Hepatocyte (in vitro differentiated cells): ENCODE measurements at regions not wholly inside any gene's neighbourhood (a gene's known extent, or its start where the extent isn't known, plus 50 kb on each side); places are given as distances from the start of the nearest gene placed in this dataset.

Experiments used
- EZH2 ChIP-seq: fragments of 200-600 bp; sonication (generic); IDR thresholded peaks from 2 replicates; pipeline ENCODE4 v1.6.1; 2016; ENCODE audit warnings: antibody characterized with exemption, mild to moderate bottlenecking, borderline replicate concordance
- EZH2phosphoT487 ChIP-seq: fragments of 200-600 bp; sonication (generic); IDR thresholded peaks from one replicate; pipeline ENCODE4 v1.6.1; 2018; ENCODE audit warnings: antibody characterized with exemption, mild to moderate bottlenecking, low read depth, moderate library complexity; ENCODE audit not compliant: unreplicated experiment, severe bottlenecking
- TF ChIP-seq, protein P1 (sequence below): fragments of 200-600 bp; sonication (generic); IDR thresholded peaks from 2 replicates; pipeline ENCODE4 v1.5.1; 2016; ENCODE audit warnings: antibody characterized with exemption, mild to moderate bottlenecking; ENCODE audit not compliant: poor library complexity

- TF ChIP-seq, protein P1, sequence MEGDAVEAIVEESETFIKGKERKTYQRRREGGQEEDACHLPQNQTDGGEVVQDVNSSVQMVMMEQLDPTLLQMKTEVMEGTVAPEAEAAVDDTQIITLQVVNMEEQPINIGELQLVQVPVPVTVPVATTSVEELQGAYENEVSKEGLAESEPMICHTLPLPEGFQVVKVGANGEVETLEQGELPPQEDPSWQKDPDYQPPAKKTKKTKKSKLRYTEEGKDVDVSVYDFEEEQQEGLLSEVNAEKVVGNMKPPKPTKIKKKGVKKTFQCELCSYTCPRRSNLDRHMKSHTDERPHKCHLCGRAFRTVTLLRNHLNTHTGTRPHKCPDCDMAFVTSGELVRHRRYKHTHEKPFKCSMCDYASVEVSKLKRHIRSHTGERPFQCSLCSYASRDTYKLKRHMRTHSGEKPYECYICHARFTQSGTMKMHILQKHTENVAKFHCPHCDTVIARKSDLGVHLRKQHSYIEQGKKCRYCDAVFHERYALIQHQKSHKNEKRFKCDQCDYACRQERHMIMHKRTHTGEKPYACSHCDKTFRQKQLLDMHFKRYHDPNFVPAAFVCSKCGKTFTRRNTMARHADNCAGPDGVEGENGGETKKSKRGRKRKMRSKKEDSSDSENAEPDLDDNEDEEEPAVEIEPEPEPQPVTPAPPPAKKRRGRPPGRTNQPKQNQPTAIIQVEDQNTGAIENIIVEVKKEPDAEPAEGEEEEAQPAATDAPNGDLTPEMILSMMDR, result no peak
- no peak for TF ChIP-seq EZH2phosphoT487
- TF ChIP-seq EZH2, result no peak
Observed at GRCh38 chr11:86152006-86152862, 83.3 kb upstream of the PICALM start.
